PC-9 (cell line): ENCODE measurements at regions not wholly inside any gene's neighbourhood (a gene's known extent, or its start where the extent isn't known, plus 50 kb on each side); places are given as distances from the start of the nearest gene placed in this dataset.

ENCODE experiments used
- CTCF ChIP-seq: fragments of 200-600 bp; sonication (generic); conservative IDR thresholded peaks from 2 replicates; pipeline ENCODE4 v1.6.1; 2017; ENCODE audit warnings: mixed run types, antibody characterized with exemption, mild to moderate bottlenecking, moderate library complexity
- EZH2 ChIP-seq: fragments of 200-600 bp; sonication (generic); IDR thresholded peaks from 2 replicates; pipeline ENCODE4 v1.8.0; 2017; ENCODE audit warnings: antibody characterized with exemption, low read depth

GRCh38 chr20:23273776-23274175, 76.8 kb upstream of the NXT1 start:
- no peak for TF ChIP-seq CTCF
- no peak for TF ChIP-seq EZH2
